DND-41 (cell line): ENCODE measurements at regions not wholly inside any gene's neighbourhood (a gene's known extent, or its start where the extent isn't known, plus 50 kb on each side); places are given as distances from the start of the nearest gene placed in this dataset.

ENCODE experiments used
- CTCF ChIP-seq: IDR thresholded peaks from 2 replicates; pipeline ENCODE4 v1.5.1; 2012; ENCODE audit warnings: borderline replicate concordance, low read length, moderate library complexity, mild to moderate bottlenecking; ENCODE audit not compliant: poor library complexity, severe bottlenecking; ENCODE audit errors: extremely low read depth
- EZH2 ChIP-seq: IDR thresholded peaks from 3 replicates; pipeline ENCODE4 v1.6.1; 2012; ENCODE audit warnings: borderline replicate concordance, low read depth, mild to moderate bottlenecking, moderate library complexity, low read length, inconsistent platforms; ENCODE audit not compliant: severe bottlenecking

GRCh38 chr21:16454399-16454798, 724.6 kb downstream of the USP25 start:
- no peak for TF ChIP-seq EZH2
- TF ChIP-seq CTCF = no peak
